GM18511 (cell line): ENCODE measurements at regions not wholly inside any gene's neighbourhood (a gene's known extent, or its start where the extent isn't known, plus 50 kb on each side); places are given as distances from the start of the nearest gene placed in this dataset.
"Not testable (repeated sequence)": the region's sequence is repeated elsewhere in the genome, so short reads cannot be mapped to it uniquely, and the experiment has no call there.

Experiments
- ATAC-seq: cut with Tn5 transposase; IDR thresholded peaks from one replicate; pipeline ENCODE4 v1.9.1; 2021; ENCODE audit warnings: mild to moderate bottlenecking, moderate library complexity; ENCODE audit not compliant: unreplicated experiment

DNA sequence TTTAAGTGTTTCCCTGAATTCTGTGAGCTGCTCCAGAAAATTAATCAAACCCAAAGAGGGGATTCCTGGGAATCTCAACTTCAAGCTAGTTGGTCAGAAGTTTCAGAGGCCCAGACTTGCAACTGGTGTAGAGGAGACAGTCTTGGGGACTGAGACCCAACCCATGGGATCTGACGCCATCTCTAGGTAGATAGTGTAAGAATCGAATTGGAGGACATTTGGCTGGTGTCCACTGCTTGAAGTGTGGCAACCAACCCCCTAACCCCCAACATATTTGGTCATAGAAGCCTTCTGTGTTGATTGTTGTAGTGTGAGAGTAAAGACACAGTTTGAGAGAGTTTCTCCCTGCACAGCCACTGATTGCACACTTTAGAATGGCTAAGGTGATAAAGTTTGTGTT, 103.5 kb upstream of the CARMIL1 start:
- ATAC-seq = no peak

DNA sequence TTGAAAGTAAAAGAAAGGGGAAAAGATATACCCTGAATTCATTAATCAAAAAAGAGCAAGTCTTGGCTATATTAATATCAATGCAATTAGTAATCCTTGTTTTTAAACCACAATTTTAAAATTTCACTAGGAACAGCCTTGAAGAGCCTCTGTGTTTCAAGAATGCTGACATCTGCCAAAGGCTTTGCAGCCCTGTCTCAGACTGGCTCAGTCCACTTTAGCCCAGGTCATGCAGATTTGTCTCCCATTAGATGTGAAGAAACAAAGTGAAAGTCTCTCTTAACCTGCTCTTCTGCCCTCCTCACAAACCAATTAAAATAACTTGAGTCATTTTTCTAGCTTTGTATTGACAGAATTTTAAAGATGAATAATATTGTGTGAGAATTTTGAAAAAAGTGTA, 102.7 kb upstream of the CARMIL1 start:
- ATAC-seq = no peak

DNA sequence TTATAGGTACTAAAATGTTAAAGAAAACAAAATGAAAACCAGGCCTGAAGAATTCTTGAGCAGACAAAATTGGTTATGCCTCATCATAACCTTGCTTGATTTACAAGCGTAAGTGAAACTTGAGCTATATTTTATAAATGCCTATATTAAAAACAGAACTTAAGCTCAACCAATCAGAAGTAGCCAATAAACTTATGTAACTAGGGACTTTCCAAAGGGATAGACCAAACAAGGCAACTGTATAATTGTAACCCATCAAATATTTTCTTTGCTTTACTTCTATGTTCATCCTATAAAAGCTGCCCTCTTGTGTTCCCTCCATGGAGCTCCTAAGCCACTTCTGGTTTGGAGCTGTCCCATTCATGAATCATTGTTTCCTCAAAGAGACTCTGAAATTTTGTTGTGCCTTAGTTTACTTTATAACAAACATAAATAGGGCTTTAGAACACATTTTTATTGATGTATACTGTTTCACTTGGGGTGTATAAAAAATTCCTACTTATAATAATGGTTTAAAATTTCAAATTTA, 101.6 kb upstream of the CARMIL1 start:
- ATAC-seq = no peak

DNA sequence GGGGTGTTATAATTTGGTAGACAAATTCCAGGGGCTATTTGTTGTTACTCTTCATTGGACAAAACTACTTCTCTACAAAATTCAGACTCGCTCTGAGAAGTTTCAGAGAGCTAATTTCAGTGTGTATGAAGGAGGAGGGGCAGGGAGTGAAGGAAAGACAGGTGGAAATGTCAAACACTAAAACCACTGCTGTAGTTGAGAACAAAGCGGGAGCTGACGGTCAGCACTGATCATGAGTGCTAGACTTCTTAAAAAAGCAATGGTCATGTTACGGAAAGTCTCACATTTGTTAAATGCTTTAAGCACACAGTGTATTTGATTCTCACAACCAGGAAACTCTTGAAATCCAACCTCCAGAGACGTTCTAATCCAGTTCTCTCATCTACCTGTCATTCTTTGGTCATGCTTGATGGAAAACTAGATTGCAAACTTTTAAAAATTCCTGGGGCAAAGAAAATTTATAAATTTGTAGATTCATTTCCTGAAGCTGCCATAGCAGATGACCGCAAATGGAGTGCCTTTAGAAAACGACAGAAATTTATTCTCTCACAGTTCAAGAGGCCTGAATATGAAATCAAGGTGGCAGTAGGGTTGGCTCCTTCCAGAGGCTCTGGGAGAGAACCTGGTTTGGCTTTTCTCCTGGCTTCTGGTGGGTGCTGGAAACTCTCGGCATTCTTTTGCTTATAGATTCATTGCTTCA, 100.7 kb upstream of the CARMIL1 start:
- no peak for ATAC-seq

DNA sequence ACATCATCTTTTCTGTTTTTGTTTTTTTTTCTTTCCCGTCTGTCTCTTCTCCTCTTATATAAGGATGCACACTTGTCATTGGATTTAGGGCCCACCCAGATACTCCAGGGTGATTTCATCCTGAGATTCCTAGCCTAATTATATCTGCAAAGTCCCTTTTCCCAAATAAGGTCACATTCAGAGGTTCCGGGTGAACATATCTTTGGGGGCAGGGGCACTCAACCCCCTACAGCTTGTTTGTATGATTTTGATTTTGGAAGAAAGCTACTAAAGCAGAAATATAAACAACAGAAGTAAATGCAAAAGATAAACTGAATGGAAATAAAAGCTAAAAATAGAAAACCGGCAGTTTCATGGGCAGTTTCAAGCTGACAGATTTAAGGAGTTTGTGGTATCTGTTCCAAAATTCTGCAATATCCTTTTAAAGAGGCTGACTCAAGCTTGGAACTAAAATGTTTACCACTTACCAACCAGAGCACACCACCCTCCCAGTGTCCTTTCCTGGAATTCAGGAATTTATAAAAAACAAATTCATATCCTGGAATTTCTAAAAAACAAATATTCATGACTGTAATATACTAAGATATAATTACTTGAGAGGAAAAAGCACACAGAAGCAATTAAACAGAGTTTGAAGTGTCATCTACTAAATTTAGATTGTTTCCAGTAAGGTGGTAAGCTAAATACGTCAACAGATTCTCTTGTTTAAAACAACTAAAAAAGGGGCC, 100.0 kb upstream of the CARMIL1 start:
- ATAC-seq = no peak

DNA sequence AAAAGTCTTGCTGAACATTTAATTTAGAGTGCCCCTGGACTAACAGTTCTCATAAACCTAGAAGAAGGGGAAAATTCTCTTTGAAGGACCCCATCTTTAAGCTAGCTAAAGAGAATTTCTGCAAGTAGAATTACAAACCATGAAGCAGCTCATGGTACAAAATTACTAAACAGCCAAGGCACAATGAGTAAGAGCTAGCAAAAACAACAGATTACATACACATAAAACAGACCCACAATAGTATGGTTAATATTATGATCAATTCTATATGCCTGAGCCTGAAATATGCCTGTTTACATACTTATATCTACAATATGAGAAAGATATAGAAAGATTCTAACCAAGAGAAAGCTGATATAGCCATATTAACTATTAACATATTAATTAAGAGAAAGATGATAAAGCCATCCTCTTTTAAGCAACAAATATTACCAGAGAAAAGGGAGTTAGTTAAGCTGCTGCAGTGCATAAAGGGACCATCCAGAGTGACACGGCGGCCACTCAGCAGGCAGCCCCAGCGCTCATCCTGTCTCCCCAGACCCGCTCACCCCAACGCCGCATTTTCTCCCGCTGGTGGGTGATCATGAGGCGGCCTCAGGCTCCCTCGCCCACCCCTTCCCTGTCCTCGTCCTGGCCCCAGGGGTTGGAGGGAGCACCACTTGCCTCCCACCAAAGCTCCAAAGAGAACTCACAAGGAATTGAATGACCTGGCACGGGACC, 98.4 kb upstream of the CARMIL1 start:
- ATAC-seq = no peak

DNA sequence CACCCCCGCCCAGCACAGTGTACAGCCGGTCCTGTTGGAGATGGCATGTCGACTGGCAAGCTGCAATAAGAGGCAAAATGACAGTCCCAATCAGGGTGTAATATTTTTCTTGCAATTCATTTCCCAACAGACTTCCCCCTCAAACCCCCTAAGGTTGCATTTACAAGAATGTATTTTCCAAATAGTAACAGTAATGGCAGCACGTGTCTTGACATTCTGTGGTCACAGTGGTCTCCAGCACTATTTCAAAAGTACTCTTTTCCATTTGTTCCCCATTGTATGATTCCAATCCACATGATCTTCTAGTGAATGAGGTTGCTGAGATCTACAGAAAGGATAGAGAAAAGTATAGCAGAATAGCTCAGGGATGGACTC, 97.8 kb upstream of the CARMIL1 start:
- ATAC-seq = no peak

DNA sequence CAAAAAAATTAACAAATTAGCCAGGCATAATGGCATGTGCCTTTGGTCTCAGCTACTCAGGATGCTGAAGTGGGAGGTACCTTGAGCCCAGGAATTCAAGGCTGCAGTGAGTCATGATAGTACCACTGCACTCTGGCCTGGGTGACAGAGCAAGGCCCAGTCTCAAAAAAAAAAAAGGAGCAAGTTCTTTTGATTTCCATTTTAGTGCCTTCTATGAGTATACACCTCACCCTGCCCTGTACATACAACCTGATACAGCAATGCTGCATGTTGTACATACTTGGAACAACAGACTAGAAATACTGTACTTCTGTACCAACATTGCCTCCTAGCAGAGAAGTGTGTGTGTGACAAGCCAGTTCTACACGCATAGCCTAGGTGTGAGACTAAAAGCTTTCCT, 97.3 kb upstream of the CARMIL1 start:
- ATAC-seq = no peak

DNA sequence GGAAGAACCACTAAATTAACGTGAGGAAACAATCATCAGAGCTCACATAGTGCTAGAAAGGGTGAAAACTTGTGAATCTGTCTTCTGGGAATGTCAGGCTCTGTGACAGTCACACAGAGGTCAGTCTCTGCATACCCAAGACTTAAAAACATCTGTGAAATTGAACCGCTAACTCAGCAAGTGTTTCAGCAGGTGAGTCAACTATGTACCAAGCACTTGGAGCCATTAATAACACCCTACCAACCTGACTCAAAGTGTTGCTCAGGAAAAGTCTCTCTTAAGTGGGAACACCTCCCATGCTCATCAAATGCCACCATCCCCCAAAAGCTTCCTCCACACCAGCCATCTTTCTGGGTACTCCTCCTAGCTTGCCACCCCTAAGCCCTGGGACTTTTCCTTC, 92.3 kb upstream of the CARMIL1 start:
- ATAC-seq = no peak

DNA sequence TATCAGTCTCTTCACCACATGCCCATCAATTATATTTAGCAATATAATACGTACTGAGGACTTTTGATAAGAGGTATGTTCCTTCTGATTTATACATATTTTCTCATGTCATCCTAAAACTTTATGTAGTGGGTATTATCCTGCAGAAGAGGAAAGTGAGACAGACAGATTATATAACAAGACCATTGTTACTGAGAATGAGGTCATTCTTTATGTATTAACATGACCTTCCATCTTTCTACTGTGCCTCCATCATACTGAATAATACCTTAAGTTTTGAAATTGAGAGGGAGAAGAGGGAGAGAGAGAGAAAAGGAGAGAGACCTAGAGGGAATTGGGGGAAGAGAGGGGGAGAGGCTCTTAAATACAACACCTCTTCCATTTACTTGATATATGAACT, 90.9 kb upstream of the CARMIL1 start:
- ATAC-seq = no peak

DNA sequence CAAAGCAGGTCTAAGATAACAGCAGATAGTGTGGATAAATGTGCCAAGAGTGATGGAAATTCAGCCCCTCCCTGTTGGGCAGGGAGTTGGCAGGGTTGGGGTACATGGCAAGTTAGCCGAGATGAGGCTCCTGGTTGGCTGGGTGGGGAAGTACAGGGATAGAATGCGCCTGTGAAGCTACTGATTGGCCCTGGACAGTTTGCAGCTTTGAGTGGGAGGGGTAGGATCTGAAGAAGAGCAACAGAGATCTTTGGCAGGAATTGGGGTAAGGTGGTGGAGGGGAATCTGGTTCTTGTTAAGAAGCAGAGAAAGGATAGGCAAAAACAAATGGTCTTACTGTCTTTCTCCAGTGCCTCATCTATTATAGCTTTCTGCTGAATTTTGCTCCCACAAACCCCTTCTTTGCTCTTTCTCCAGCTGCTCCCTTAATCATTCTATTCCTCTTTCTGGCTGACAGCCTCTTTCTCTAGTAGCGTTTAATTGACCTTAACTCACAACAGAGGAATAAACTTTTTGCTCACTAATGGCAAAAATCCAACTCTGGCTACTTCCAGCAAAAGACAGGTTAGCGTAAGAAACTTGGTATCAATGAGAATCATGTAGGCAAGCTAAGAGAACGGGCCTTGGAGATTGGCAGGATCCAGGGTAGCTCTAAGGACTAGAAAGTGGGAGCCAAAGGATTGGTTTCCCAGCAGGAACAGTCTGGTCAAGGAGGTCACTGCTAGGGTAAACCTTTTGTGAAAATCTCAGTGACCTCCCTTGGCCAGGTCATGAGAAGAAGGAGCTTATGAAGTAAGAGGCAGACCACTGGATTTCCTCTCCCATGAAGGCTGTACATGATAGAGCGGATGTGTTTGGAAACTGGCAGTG, 86.3 kb upstream of the CARMIL1 start:
- ATAC-seq = no peak

DNA sequence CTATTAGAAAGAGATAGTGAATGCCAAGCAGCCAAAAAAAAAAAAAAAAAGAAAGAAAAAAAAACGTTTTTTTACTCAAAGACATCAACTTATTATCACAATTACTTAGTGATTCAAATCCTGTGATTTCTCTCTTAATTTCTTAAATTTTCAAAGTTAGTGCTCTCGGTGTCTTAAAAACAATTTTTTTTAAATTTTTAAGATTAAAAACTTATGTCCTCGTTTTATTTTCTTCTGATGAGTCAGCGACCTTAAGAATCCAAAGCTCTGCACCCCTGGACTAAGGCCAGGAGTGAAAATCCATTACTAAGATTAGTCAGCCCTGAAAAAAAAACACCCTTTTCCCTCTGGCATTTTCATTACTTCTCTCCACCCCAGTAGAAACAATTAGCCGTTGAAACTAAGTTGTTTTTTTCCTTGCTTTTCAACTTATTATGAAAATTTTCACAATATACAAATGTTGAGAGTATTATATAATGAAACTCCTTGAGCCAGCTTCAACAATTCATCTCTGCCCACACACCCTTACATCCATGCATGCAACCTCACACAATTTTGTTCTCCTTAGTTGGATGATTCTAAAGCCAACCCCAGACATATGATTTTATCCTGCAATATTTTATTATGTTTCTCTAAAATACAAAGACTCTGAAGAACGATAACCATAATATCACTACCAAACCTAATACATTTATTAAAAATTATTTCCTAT, 85.6 kb upstream of the CARMIL1 start:
- ATAC-seq = no peak

DNA sequence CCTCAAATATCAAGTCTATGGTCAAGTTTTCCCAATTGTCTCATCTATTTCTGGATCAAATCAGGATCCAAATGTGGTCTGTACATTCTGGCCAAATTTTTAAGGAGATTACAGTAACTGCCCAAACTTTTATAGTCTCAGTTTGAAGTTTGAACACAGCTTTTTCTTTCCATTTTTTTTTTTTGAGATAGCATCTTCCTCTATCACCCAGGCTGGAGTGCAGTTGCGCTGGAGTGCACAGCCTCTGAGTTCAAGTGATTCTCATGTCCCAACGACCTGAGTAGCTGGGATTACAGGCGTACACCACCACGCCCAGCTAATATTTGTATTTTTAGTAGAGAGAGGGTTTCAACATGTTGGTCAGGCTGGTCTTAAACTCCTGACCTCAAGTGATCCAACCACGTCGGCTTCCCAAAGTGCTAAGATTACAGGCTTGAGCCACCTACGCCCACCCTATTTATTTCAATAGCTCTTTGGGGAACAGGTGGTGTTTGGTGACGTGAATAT, 84.9 kb upstream of the CARMIL1 start:
- ATAC-seq = no peak

DNA sequence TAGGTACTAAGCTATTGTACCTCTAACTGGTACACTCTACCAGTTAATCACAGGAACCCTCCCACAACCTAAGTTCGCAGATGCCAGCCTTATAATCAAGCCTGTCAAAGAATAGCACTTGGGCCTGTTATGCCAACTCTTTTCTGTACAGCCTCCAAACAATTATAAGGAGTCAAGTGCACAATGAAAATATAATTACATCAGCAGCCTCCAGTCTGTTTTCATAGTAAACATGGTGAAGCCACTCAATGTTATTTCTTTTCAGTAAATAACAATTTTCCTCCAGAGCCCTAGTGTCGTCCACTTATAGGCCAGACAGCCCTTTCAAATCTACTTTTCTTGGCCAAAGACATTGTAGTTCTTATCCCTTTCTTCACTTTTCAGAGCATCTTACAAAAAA, 82.7 kb upstream of the CARMIL1 start:
- no peak for ATAC-seq

DNA sequence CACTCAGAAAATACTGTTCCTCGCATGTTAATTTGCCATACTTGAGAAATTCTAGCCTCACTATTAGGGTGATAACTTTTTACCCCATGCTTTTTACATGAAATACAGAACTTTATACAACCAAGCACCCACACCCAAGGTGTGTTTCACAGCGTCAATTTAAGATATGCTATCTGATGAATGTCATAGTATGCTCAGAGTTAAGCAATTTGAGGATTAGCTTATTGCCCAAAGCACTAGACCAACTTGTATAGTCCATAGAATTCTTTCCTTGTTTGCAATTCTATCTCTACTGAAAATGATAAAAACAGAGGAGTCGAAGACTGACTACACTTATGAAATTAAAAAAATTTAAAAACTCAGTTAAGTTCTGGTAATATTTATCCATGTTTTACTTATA, 82.1 kb upstream of the CARMIL1 start:
- ATAC-seq = no peak

DNA sequence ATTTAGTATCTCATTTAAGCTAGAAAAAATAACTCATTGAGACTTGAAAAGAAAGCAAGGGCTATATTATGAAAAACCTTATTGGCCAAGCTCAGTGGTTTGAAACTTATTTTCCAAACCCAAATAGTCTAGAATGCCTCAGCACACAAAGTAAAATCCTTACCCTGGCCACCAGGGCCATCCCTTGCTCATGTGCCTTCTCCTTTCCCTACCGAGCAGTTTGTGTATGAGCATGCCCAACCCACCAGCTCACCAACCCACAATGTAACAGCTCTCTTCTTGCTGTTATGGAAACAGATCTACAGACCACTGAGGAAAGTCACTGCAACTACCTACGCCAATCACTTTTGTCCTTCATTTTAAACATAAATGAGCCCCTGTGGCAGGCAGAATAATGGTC, 79.6 kb upstream of the CARMIL1 start:
- ATAC-seq = no peak

DNA sequence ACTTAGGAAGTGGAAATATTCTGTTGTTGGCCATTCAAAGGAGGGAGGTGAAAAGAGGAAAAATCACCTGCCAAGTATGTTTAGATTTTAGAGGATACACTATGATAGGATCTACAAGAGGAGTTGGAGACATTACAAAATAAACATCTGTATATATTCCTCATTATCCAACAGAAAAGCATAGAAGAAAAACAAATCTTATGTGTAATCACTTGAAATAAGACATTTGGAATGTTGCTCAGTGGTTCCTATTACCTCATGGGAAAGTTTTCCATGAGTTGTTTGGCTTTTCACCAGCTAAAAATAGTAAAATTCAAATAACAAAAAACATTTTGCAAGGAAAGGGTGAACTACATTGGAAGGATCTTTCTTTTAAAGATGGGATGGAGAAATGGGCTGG, 76.7 kb upstream of the CARMIL1 start:
- ATAC-seq = no peak

DNA sequence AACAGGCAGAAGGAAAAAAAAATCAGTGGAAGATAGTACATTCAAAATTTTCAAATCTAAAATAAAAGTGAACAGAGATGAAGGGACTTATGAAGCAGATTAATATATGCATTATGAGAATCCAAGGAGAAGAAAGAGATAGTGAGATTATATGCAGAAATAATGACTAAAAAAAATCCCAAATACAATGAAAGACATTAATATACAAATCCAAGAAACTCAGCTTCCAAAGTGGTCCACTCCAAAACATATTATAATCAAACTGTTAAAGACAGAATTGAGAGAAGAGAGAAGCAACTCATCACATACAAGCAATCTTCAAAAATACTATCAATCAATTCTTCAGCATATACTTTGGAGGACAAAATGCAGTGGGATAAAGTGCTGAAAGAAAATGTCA, 73.5 kb upstream of the CARMIL1 start:
- no peak for ATAC-seq

DNA sequence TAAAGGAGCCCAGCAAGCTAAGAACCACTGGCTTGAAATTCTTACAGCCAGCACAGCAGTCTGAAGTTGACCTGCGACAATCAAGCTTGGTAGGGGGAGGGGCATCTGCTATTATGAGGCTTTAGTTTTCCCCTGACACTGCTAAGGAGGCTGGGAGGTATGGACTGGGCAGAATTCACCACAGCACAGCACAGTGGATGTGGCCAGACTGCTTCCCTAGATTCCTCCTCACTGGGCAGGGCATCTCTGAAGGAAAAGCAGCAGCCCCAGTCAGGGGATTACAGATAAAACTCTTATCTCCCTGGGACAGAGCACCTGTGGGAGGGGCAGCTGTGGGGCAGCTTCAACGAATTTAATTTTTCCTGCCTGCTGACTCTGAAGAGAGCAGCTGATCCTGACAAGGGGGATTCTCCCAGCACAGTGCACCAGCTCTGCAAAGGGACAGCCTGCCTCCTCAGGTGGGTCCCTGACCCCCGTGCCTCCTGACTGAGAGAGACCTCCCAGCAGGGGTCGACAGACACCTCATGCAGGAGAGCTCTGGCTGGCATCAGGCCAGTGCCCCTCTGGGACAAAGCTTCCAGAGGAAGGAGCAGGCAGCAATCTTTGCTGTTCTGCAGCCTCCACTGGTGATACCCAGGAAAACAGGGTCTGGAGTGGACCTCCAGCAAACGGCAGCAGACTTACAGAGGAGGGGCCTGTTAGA, 71.6 kb upstream of the CARMIL1 start:
- not testable (repeated sequence) for ATAC-seq

DNA sequence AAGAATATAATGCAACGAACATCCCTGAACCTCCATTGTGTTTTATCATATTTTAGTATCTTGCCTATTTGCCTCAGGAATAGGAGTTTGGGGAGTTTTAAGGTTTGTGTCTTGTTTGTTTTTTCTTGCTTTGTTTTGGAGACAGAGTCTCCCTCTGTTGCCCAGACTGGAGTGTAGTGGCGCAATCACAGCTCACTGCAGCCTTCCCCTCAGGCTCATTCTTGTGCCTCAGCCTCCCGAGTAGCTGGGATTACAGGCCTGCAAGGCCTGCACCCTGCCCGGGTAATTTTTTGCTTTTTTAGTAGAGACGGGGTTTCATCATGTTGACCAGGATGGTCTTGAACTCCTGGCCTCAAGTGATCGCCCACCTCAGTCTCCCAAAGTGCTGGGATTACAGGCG, 63.3 kb upstream of the CARMIL1 start:
- no peak for ATAC-seq
